Neural cell (in vitro differentiated cells): ENCODE measurements at regions not wholly inside any gene's neighbourhood (a gene's known extent, or its start where the extent isn't known, plus 50 kb on each side); places are given as distances from the start of the nearest gene placed in this dataset.

Experiments
- CTCF ChIP-seq: fragments of 450-650 bp; IDR thresholded peaks from 2 replicates; pipeline ENCODE4 v1.5.1; 2014; ENCODE audit warnings: antibody characterized with exemption, mild to moderate bottlenecking, moderate library complexity; ENCODE audit not compliant: poor library complexity, severe bottlenecking
- EP300 ChIP-seq: fragments of 450-650 bp; conservative IDR thresholded peaks from 2 replicates; pipeline ENCODE4 v1.6.1; 2014; ENCODE audit warnings: antibody characterized with exemption, mild to moderate bottlenecking, moderate library complexity; ENCODE audit not compliant: poor library complexity, severe bottlenecking
- EZH2 ChIP-seq: fragments of 200-600, 300-800 bp; shearing (Covaris generic), sonication (generic); IDR thresholded peaks from 2 replicates; pipeline ENCODE4 v1.6.1; 2014; ENCODE audit warnings: antibody characterized with exemption, low read length, borderline replicate concordance, mild to moderate bottlenecking; ENCODE audit not compliant: insufficient read depth, poor library complexity, severe bottlenecking
- MXI1 ChIP-seq: fragments of 450-650 bp; conservative IDR thresholded peaks from 2 replicates; pipeline ENCODE4 v1.6.1; 2014; ENCODE audit warnings: antibody characterized with exemption, mild to moderate bottlenecking; ENCODE audit not compliant: poor library complexity, severe bottlenecking
- POLR2AphosphoS5 ChIP-seq: IDR thresholded peaks from 2 replicates; pipeline ENCODE4 v1.6.1; 2012
- REST ChIP-seq: IDR thresholded peaks from 2 replicates; pipeline ENCODE4 v1.6.1; 2012; ENCODE audit warnings: borderline replicate concordance
- SMC3 ChIP-seq: fragments of 450-650 bp; conservative IDR thresholded peaks from 2 replicates; pipeline ENCODE4 v1.6.1; 2014; ENCODE audit warnings: antibody characterized with exemption, mild to moderate bottlenecking, moderate library complexity; ENCODE audit not compliant: poor library complexity
- TAF1 ChIP-seq: IDR thresholded peaks from 2 replicates; pipeline ENCODE4 v1.6.1; 2012; ENCODE audit warnings: low read depth

- no peak for TF ChIP-seq POLR2AphosphoS5
- TF ChIP-seq MXI1: no peak
- no peak for TF ChIP-seq EZH2
- no peak for TF ChIP-seq CTCF
- TF ChIP-seq TAF1: no peak
- TF ChIP-seq REST: no peak
- no peak for TF ChIP-seq EP300
- TF ChIP-seq SMC3: no peak
Measured at GRCh38 chr1:185483217-185483616, 166.2 kb upstream of the IVNS1ABP start.
